ENCODE measurements at regions not wholly inside any gene's neighbourhood (a gene's known extent, or its start where the extent isn't known, plus 50 kb on each side); places are given as distances from the start of the nearest gene placed in this dataset.
A peak's percentile ranks its signal among the peaks of the same experiment; 100 is the strongest.

DNA sequence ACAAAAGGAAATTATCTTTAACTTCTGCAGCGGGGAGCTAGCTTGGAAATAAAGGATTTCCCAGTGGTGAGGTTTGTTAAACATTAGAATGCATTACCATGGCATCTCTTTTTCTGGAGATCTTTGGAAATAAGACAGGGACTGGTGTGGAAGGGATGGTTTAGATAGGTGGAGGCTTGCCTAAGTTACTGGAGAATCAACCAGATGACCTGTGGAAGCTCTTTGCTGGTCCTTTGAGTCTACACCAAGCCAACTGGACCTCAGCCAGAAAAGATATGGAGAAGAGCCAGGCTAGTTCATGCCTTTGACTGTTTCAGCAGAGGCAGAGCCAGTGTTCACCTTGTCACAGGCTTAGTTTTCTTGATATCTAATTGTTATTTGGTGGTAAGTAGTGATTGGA, 134.7 kb downstream of the KCNRG start:
- no peak for FAIRE-seq
- no peak for TF ChIP-seq CTCF (IDR thresholded peaks at IDR 0.05; ENCODE audit: insufficient read depth, missing control alignments)

DNA sequence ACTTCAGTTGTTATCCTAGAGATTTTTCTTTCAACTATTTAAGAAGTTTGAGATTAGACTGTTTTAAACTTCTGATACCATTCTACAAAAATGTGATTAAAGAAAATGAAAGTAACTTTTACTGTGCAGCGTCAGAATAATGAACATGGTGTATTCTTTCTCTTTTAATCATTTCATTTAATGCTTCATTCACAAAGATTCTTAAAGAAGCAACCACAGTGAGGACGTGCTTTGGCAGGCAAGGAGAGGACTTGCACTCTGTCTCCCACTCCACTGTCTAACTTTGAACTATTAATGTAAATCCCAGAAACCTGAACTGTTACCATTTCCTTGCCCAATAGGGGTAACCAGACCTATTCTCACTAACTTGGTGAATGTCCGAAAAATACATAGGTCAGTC, 137.0 kb downstream of the KCNRG start:
- DNase-seq (ENCODE audit: insufficient read length, low spot score): no peak
- no peak for TF ChIP-seq CTCF (IDR thresholded peaks at IDR 0.05; ENCODE audit: insufficient read depth, missing control alignments)
- no peak for FAIRE-seq

More for the DNA sequence above, 134.7 kb downstream of the KCNRG start:
- no peak for DNase-seq (ENCODE audit: insufficient read length, low spot score)

DNA sequence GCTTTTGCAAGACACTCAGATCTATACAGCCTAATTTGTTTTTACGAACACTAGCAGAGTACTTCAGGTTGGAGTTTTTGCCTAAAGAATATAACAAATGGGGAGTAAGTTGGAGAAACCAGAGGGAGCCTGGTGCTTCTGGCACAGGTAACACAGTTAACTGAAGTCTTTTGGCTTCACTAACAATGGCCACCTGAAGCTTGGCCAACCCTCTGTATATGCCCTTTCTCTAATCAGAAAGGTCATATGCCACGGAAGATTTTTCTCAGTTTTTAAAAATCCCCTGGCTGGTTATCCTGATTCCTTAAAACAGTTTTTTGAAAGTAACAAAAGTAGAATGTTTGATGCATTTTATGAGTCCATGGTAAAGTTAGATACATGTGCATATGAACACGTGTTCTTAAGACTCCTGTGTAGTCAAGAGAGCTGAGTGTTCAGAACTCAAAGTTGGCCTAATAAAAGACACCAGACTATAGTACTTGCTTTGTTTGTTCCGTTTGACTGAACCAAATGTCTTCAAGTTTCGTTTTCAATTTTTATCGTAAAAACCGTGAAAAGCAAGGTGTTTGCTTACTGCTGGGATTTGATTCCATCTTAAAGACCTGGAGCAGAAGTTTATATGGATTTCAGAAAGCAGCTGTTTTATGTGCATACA, 137.5 kb downstream of the KCNRG start:
- no peak for DNase-seq (ENCODE audit: insufficient read length, low spot score)
- no peak for FAIRE-seq
- no peak for TF ChIP-seq CTCF (IDR thresholded peaks at IDR 0.05; ENCODE audit: insufficient read depth, missing control alignments)

DNA sequence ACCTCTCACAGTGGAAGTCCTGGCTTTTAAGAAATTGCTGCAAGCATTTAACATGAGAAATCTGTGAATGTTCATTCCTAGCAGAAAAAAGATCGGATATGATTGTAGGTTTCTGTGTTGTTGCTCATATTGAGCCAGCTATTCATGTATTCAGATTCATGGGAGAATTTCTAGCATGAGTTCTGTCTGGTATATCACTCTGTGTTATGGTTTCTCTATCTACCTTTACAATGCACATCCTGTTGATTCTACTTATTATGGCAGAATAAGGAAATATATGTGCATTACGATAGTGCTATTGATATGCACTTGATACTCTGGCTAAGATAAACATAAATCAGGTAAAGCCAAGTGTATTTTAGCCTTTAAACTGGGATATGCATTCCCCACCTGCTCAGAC, 138.2 kb downstream of the KCNRG start:
- FAIRE-seq: peak; percentile 70
- TF ChIP-seq CTCF (IDR thresholded peaks at IDR 0.05; ENCODE audit: insufficient read depth, missing control alignments): no peak
- no peak for DNase-seq (ENCODE audit: insufficient read length, low spot score)

- FAIRE-seq (no peak), DNase-seq (ENCODE audit: insufficient read length, low spot score) (no peak)
- TF ChIP-seq CTCF (IDR thresholded peaks at IDR 0.05; ENCODE audit: insufficient read depth, missing control alignments): no peak
Measured at GRCh38 chr13:50153876-50154275, 138.6 kb downstream of the KCNRG start.

DNA sequence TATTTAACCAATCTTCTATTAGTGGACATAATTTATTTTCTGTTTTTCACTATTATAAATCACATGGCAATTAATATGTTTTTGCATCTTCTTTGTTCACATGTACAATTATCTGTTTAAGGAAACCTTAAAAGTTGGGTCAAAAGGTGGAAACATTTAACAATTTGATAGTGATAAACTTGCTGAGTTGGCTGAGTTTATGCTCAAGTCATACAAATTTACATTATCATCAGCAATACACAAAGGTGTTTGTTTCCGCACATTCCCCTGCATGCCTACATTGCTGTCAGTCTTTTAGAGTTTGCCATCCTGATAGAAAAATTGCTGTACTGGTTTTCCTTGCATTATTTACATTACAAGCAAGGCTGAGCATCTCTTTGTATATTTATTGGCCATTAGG, 139.5 kb downstream of the KCNRG start:
- DNase-seq (ENCODE audit: insufficient read length, low spot score) (no peak), FAIRE-seq (no peak)
- no peak for TF ChIP-seq CTCF (IDR thresholded peaks at IDR 0.05; ENCODE audit: insufficient read depth, missing control alignments)

DNA sequence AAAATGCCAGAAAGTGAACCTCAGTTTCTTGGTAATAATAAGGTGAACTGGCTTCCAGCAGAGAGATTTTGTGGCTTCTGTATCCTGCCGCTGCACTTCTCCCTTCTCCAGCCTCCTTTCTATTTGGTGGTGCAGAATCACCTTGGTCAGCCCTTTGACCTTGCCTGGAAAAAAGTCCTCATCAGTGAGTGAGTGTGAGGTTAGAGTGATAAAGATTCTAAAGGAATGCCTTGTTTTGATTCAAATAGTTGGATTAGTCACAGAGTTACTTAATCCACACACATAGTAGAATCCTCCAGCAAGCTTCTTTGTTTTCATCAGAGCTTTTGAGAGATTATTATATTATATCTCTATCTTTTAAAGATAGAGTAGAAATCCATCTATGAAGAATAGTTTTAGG, 140.9 kb downstream of the KCNRG start:
- no peak for TF ChIP-seq CTCF (IDR thresholded peaks at IDR 0.05; ENCODE audit: insufficient read depth, missing control alignments)
- FAIRE-seq (no peak), DNase-seq (ENCODE audit: insufficient read length, low spot score) (no peak)

Measured in D721Med (cell line).